Large intestine (tissue), 3 donors: ENCODE measurements at regions not wholly inside any gene's neighbourhood (a gene's known extent, or its start where the extent isn't known, plus 50 kb on each side); places are given as distances from the start of the nearest gene placed in this dataset.

Experiments
- DNase-seq, 2 donors: peaks; one replicate each; pipeline versions ENCODE4 v3.0.0 to v3.0.0-alpha.2; 2013
- H3K27ac ChIP-seq: one replicate; pipeline ENCODE4 v1.5.1; 2013; ENCODE audit warnings: low read length
- H3K27me3 ChIP-seq: 2 replicates; pipeline ENCODE4 v1.6.1; 2013; ENCODE audit warnings: low read length; ENCODE audit not compliant: control insufficient read depth, insufficient read depth
- H3K36me3 ChIP-seq: 2 replicates; pipeline ENCODE4 v1.6.1; 2013; ENCODE audit warnings: low read length; ENCODE audit not compliant: control insufficient read depth, insufficient read depth
- H3K4me1 ChIP-seq: one replicate; pipeline ENCODE4 v1.6.1; 2013; ENCODE audit warnings: low read length; ENCODE audit not compliant: control insufficient read depth, insufficient read depth
- H3K4me3 ChIP-seq: one replicate; pipeline ENCODE4 v1.5.1; 2013; ENCODE audit warnings: low read length
- H3K9me3 ChIP-seq: one replicate; pipeline ENCODE4 v1.6.1; 2013; ENCODE audit warnings: mild to moderate bottlenecking, low read depth, low read length, moderate library complexity; ENCODE audit not compliant: control insufficient read depth
- WGBS: methylation state at CpG from one replicate; pipeline ENCODE4 v1.1.5; 2013; ENCODE audit warnings: low lambda C conversion rate; ENCODE audit not compliant: insufficient coverage; 5-methylcytosine and 5-hydroxymethylcytosine counted together

DNA sequence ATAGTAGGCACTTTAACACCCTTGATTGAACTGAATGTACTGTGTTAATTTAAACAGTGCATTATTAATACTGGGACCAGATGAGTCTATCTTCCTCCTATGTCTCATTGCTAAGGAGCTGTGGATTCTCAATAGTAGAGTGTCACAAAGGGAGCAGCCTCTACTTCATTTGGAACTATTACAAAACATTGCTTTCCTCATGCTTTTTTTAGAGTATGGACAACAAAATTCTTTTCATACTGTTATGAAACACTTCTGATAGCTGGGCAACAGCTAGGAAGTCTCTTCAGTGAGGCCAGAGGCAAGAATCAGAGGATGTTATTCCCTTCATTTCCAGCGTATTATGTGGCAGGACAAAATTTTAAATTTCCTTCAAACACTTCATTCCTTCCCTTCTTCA lies 160.8 kb downstream of the FBXO8 start:
- no CpG with 5 or more reads among the region's 1 CpG for WGBS
- Histone ChIP-seq H3K9me3 (no peaks in the 10 kb centered on the region), H3K4me1 (no peaks in the 10 kb centered on the region), H3K27ac (no peak overlapping the region), H3K27me3 (peaks cover 4% of the 10 kb centered on the region), H3K4me3 (no peak overlapping the region), H3K36me3 (no peaks in the 10 kb centered on the region)
- no peak for DNase-seq

DNA sequence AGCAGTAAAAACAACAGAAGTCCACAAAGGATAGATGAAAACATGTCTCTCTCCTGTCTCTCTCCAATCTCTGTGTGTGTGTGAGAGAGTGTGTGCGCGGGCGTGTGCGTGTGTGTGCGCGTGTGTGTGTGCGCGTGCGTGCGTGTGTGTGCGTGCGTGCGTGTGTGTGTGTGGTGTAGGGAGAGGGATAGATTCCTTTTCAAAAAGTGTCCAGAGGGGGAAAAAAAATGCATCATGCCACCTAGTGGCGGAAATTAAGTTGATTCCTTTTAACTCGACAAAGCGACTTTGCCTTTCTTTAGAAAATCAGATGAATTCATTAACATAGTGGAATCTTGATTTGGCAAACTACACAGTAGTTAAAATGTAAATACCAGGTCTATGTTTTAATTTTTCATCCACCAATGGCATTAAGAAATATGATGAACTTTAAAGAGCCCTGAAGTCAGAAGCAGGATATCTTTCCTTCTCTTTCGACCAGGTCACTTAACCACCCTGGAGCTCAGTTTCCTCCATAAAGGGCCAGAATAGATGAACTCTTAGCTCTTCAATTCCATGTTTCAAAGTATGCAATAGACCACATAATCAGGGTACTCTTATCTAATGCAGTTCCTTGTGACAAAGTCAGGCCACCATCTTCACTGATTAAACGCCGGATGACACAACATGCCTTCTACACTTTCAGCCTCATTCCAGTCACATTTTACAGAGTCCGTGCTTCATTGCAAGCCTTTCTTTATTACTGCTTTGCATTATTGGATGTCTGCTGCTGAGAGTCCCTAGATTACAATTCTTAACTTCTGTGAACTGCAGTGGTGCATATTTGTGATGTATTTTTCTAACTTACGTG lies 162.8 kb downstream of the FBXO8 start:
- Histone ChIP-seq H3K36me3 (no peaks in the 10 kb centered on the region), H3K27me3 (peaks cover 4% of the 10 kb centered on the region), H3K27ac (peak overlapping the region; percentile 39), H3K4me3 (peak overlapping the region; percentile 17), H3K9me3 (no peaks in the 10 kb centered on the region), H3K4me1 (no peaks in the 10 kb centered on the region)
- 77% methylated on average over 3 of the region's 21 CpGs for WGBS
- DNase-seq = peak; percentile 38 to 45

DNA sequence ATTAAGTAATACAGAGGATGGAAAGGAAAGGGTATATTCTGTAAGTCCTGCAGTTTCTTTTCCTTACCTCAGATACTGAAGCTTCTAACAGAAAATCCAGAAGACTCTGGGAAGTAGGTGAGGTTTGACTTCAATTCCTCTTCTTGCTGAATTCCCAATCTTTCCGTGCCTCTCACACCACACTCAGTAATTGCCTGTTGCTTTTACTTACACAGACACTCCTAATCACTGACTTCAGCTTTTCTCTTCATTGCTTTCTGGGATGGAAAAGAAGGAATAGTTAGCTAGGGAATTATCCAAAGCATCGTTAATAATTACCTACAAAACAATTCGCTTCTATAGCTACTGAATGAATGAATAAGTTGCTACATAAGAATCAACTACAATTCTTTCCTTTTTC lies 163.6 kb downstream of the FBXO8 start:
- Histone ChIP-seq H3K4me3 (peak overlapping the region; percentile 17), H3K27me3 (peaks cover 4% of the 10 kb centered on the region), H3K27ac (peak overlapping the region; percentile 39), H3K36me3 (no peaks in the 10 kb centered on the region), H3K9me3 (no peaks in the 10 kb centered on the region), H3K4me1 (no peaks in the 10 kb centered on the region)
- no peak for DNase-seq
- 13% methylated on average over 2 of the region's 3 CpGs for WGBS

DNA sequence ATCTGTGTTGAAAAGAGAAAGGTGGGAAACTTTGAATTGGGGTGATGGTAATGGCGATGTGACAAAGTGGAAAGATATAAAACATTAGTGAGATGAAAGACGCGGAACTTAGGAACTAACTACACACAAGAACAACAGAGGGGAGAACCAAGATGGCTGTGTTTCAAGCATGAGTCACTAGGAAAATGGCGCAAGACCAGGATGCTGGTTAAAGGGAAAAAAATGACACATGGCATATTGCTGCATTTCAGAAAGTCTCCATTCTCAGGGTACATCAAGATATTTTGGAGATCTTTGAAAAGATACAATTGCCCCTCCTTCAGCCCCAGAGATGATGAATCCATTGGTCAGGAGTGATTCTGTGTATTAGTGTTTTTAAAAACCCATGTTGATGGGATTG lies 164.4 kb downstream of the FBXO8 start:
- Histone ChIP-seq H3K27me3 (peaks cover 4% of the 10 kb centered on the region), H3K9me3 (no peaks in the 10 kb centered on the region), H3K36me3 (no peaks in the 10 kb centered on the region), H3K27ac (no peak overlapping the region), H3K4me3 (no peak overlapping the region), H3K4me1 (no peaks in the 10 kb centered on the region)
- DNase-seq = no peak
- WGBS = 100% methylated on average over 1 of the region's 4 CpGs

DNA sequence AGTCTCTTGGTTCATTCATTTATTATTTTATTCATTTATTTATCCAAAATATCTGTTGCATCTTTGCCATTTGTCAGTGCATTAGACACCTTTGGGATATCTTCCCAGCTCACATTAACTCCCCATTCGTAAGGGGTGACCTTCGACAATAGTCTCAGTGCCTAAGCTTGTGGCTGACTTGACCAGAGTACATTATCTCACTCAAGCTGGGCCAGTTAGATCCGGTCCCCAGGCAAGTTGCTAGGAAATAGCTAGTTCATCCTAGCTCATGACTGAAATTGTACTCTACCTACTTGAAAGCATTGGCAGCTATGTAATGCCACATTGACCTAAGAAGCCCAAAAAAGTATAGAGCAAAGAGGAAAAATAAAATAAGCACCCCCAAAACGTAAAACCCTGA lies 165.3 kb downstream of the FBXO8 start:
- Histone ChIP-seq H3K36me3 (no peaks in the 10 kb centered on the region), H3K4me1 (no peaks in the 10 kb centered on the region), H3K27ac (no peak overlapping the region), H3K27me3 (peaks cover 4% of the 10 kb centered on the region), H3K4me3 (no peak overlapping the region), H3K9me3 (no peaks in the 10 kb centered on the region)
- DNase-seq = no peak
- 100% methylated on average over 1 of the region's 4 CpGs for WGBS

DNA sequence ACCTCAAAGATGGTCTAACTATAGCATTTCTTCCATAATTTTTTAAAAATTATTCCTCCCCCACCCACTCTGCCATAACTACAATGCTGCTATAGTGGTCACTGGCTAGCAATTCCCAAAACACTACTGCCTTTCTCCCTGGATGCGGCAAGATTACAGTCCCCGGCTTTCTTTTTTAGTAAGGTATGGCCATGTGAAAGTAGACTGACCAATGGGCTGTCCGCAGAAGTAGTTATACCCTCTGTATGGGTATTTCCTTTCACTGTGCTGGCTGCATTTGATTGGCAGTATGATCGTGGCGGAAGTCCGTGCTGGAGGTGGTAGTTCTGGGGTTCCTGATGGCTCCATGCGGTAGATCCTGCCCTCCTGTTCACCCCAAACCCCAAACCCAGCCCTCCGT lies 166.0 kb downstream of the FBXO8 start:
- Histone ChIP-seq H3K4me3 (no peak overlapping the region), H3K36me3 (no peaks in the 10 kb centered on the region), H3K9me3 (no peaks in the 10 kb centered on the region), H3K4me1 (no peaks in the 10 kb centered on the region), H3K27ac (no peak overlapping the region), H3K27me3 (peaks cover 4% of the 10 kb centered on the region)
- DNase-seq = no peak
- no CpG with 5 or more reads among the region's 8 CpGs for WGBS

DNA sequence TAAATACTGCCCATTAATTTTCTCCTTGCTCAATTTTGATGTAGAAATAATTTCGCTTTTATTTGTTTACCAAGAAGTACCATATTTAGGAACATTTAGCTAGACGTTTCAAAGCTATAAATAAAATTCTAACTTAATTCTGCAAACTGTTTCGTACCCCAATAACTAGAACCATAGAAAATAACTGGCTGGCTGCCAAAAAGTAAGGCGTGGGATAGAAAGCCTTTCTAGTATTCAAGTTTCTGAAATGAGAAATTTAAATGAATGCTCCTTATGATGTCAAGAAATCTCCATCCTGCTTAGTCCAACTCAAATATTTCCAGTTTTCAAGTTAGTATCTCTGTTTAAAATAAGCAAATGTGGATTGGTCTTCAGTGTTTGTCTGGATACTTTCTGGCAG lies 167.4 kb downstream of the FBXO8 start:
- H3K36me3 ChIP-seq = no peaks in the 10 kb centered on the region
- H3K27ac ChIP-seq = no peak overlapping the region
- H3K4me1 ChIP-seq = no peaks in the 10 kb centered on the region
- H3K9me3 ChIP-seq = no peaks in the 10 kb centered on the region
- H3K4me3 ChIP-seq = no peak overlapping the region
- H3K27me3 ChIP-seq = peaks cover 4% of the 10 kb centered on the region
- DNase-seq = no peak
- 78% methylated on average over 1 of the region's 4 CpGs for WGBS

DNA sequence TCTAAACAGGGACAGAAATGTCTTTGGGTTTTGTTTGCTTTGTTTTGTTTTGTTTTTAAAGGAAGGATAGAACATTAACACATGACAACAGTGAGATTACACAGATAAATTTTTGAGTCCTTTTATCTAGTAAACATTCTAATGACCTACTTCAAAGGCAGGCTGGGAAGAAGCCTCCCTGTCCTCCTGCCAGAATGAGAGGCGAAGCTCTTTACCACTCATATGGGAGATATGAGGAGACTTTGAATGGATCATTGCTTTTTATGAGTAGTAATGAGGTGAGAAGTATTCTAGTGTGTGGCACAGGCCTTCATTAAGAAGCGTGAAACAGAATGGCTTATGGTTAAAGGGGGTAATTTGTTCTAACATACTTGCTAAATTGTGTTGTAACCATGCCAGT lies 172.0 kb downstream of the FBXO8 start:
- H3K27ac ChIP-seq = no peak overlapping the region
- no peaks in the 10 kb centered on the region for H3K36me3 ChIP-seq
- no peaks in the 10 kb centered on the region for H3K4me1 ChIP-seq
- no peaks in the 10 kb centered on the region for H3K9me3 ChIP-seq
- WGBS = no CpG with 5 or more reads among the region's 2 CpGs
- DNase-seq = no peak
- H3K4me3 ChIP-seq = no peak overlapping the region
- no peaks in the 10 kb centered on the region for H3K27me3 ChIP-seq

DNA sequence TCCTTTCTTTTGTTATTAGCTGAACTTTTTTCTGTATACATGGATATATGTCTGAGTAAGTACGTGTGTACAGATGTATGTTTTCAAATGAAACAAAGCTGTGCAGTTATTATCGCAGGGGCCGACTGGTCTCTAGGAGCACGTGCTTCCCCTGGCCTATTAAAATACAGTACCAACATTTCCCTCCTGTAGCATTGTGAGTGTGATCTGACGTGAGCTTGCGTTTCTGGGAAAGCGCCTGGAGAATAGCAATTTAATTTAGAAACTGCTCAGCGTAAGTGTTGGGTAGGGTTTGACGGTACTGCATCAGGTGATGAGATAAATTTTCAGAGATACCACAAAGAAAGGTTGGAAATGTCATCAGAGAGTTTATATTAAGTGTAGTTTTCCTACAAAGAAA lies 173.3 kb downstream of the FBXO8 start:
- no CpG with 5 or more reads among the region's 9 CpGs for WGBS
- H3K36me3 ChIP-seq = no peaks in the 10 kb centered on the region
- H3K9me3 ChIP-seq = no peaks in the 10 kb centered on the region
- no peaks in the 10 kb centered on the region for H3K27me3 ChIP-seq
- DNase-seq = no peak
- no peaks in the 10 kb centered on the region for H3K4me1 ChIP-seq
- no peak overlapping the region for H3K27ac ChIP-seq
- no peak overlapping the region for H3K4me3 ChIP-seq

DNA sequence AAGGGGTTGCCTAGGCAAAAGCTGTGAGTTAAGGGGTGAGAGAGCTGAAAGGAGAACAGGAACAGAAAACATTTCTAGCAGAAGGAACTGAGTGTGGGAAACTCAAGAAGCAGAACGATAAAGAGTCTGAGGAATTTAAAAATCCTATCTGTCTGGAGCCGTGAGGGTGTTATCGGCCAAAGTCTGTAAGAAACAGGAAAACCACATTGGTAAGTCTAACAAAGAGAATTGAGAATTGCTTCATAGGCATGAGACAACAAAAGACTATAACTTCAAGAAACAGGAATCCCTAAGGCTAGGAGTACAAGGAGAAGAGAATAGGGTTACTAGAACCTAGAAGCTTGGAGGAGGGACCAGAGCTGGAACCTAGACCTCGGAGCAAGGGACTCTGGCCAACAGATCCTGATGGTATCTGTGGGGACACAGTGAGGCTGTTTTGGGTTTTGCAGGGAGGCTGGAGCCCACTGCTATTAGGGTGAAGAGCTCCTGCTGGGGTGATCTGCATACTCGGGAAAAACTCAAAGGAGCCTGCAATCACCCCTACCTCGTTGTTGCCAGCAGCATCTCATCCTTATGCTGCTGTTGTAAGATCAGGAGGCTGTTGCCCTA lies 175.6 kb downstream of the FBXO8 start:
- Histone ChIP-seq H3K4me3 (no peak overlapping the region), H3K27me3 (no peaks in the 10 kb centered on the region), H3K4me1 (no peaks in the 10 kb centered on the region), H3K27ac (no peak overlapping the region), H3K9me3 (no peaks in the 10 kb centered on the region), H3K36me3 (no peaks in the 10 kb centered on the region)
- no peak for DNase-seq
- WGBS = 87% methylated on average over 3 of the region's 6 CpGs

DNA sequence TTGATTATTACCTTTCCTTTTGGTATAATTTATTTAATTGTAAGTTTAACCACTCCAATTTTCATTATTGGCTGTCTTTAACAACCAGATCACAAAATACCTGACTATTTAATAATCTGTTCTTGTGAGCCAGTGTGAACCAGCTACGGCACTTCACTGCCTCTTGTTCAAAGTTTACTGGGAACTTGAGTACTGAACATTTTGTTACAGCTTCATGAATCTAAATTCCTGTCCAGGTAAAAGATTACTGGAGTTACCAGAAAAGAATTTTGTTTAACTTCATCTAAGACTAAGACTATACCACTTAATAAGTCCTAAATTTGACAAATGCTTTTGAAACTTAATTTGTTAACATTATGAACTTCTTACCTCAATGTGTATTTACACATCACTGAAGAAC lies 178.3 kb downstream of the FBXO8 start:
- DNase-seq = no peak
- no peak overlapping the region for H3K4me3 ChIP-seq
- H3K4me1 ChIP-seq = no peaks in the 10 kb centered on the region
- H3K27ac ChIP-seq = no peak overlapping the region
- 71% methylated on average over 1 of the region's 1 CpG for WGBS
- H3K27me3 ChIP-seq = no peaks in the 10 kb centered on the region
- H3K9me3 ChIP-seq = no peaks in the 10 kb centered on the region
- no peaks in the 10 kb centered on the region for H3K36me3 ChIP-seq
